GM18508 (cell line): ENCODE measurements at regions not wholly inside any gene's neighbourhood (a gene's known extent, or its start where the extent isn't known, plus 50 kb on each side); places are given as distances from the start of the nearest gene placed in this dataset.

Experiments used
- ATAC-seq: cut with Tn5 transposase; IDR thresholded peaks from one replicate; pipeline ENCODE4 v1.9.1; 2021; ENCODE audit warnings: moderate number of reproducible peaks; ENCODE audit not compliant: insufficient read depth, unreplicated experiment

DNA sequence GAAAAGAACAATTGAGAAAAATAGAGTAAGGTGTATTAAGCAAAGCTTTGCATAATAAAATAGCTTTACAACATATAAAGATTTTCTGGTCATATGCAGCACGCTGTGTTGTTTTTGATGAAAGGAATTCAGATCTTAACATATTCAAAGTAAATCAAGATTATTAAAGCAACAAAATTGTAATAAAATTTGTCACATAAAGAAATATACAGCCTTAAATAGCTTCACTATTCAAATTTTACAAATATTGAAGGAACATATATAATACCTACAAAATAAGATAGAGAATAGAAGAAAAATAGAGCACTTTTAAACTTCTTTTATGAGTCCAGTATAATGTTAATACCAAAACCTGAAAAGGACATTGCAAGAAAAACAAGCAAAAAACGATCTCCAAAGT lies 749.1 kb upstream of the POT1 start:
- ATAC-seq = no peak

DNA sequence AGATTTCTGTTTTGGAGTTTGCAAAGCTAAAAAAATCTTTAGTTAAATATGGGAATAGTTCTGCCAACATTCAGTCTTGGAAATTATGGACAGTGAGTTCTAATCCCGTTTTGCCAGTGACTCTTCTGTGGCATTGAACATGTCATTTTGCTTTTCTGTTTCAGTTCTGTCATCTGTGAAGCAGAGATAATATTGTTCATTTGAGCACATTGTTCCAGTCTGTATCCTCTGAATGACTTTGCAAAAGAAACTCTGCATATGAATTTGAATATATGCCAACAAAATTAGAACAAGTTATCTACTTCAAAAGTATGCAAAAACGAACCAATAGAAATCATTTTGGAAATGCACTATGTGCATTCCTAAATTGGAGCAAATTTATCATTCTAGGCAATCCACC lies 746.0 kb upstream of the POT1 start:
- no peak for ATAC-seq

DNA sequence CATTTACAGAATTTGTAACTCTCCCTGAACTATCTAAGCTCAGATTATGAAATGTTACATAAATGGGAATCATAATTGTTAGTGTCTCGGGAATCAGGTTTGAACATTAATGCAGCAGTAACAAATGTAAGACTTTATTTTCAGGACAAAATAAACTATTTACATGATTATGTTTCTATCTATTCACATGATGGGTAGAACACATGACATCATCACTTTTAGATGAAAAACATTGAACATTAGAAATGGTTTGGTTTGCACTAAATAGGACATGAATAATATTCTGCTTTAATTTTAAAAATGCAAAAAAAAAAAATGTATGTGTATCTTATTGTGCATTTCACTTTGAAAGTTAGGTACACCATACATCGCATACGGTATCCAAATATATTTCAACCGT lies 745.5 kb upstream of the POT1 start:
- ATAC-seq = no peak

DNA sequence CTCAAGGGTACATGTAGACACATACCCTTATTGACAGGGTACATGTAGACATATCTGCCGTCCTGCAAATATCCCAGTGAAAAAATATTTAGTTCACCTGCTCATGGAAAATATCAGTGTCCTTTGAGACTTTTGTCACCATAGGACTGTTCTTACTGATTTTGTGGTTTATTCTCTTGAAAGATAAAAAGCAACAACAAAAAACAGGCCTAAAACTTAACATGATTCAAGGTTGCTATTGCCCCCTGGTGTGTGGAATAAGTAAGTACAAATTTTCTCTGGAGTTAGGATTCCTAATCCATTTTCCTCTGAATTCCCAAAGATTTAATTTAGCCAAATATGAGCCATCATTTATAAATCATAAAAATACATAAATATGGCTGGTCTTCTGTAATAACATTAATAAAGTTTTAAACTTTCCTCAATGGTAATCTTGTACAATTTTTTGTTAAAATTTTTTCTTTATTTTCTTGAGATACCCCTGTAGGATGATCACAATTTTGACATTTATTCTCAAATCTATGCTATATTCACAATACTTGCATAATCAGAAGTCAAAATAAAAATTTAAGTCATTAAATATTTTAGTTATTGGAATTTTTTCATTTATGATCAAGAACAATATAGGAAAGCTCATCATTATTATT lies 741.4 kb upstream of the POT1 start:
- no peak for ATAC-seq

DNA sequence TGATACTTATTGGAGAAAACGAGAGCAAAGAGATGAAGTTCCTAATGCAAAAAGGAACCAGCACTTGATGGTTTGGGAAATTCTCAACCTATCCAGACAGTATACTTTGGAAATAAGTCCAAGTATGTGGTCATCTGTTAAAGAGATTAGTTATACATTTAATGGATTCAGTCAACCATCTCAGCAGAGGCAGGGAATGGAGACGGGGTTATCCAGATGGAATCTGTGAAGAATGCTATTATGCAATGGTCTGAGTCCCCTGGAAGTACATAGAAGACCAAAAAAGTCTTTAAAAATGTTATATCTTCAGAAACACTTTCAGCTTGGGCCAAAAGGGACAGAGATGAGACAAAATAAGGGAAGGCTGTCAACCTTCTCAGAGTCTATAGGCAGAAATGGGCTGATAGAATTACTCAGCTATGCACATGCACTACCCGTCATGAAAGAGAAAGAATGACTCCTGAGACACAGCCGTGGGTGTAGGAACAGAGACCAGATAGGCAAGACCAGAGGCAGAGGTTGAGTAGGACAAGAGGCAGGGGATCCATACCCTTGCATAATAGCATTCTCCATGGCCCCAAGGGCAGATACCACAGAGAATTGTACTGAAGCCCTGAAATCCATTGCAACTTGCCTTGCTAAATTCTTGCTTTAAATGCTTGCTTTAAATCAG lies 738.8 kb upstream of the POT1 start:
- no peak for ATAC-seq

DNA sequence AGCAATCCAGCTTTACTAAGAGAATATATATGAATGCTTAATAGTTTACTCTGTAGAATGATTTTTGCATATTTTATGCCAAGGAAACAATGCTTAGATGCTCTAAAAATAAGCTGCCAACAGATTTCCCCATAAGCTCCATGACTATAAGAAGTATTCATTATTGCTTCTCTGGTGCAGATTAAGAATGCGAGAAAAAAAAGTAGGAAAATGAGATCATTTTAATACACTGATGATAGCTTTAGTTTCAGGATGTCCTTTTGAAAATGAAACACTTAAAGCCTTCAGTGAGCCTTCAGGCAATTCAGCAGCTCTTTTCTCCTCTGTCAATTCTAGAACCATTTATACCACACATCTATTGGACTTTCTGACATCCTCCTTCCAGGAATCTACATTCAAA lies 735.0 kb upstream of the POT1 start:
- no peak for ATAC-seq

DNA sequence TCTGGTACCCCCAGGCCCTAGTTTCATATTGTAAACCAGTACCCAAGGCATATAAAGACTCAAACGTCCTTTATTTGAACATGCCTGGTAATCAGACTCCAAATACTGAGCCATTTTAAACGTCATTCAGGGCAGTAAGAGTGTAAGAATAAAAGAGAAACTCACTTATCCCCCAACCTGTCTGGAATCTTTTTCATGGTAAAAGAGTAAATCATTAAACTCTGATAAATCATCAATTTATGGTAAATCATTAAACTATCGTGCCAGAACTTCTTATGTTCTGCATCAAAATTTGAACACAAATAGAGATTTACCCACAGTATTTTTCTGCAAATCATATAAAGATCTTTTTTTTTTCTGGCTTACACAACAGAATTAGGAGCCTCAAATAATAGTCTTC lies 734.3 kb upstream of the POT1 start:
- no peak for ATAC-seq

DNA sequence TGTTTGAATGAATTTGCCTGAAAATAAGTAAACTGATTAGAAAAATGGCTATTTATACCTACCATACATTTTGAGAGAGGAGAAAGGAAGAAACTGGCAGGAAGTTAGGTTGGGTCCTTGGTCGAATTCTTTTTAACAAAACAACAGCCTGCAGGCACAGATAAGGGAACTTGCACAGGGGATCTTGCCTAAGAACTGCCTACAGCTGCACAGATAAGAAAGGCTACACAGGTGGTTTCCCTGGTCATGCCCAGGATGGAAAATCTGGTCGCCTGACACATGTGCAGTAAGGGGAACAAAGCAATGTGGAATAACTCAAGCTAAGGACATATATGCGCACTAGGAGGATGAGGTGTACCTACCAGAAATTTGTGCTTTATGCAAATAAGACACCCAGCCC lies 732.1 kb upstream of the POT1 start:
- ATAC-seq = no peak

DNA sequence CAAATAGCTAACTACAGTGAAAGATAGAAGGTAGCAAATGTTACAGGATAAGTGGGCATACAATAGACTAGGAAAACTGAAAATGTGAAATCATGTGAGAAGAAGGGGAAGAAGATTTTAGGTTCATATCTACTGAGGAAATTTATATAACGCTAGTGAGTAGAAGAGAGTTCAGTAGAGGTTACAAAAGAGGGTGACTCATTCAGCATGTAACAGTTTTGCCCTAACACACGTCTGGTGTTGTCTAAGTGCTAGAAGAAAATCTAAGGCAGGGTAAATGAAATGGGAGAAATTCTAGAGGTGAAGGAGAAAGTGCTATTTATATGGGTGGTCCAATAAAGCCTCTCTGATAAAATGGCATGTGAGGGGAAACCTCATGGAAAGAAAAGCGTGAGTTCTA lies 731.4 kb upstream of the POT1 start:
- ATAC-seq = no peak

DNA sequence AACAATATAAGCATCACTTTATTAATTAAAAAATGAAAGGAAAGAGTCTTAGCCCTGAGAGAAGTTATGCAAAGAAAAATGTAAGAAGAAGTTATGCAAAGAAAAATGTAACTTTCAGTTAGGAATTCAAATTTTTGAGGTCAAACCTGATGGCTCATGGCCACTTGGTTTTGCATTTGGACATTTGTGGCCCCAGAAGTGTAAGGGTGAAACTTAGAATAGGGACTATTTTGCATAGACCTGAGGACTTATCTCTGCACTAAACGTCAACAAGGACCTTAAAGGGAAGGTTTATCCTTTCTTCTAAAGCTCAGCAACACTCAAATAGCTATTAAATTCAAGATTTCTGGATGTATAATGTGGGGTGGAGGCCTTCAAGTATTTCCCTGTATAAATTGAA lies 724.5 kb upstream of the POT1 start:
- ATAC-seq = no peak

DNA sequence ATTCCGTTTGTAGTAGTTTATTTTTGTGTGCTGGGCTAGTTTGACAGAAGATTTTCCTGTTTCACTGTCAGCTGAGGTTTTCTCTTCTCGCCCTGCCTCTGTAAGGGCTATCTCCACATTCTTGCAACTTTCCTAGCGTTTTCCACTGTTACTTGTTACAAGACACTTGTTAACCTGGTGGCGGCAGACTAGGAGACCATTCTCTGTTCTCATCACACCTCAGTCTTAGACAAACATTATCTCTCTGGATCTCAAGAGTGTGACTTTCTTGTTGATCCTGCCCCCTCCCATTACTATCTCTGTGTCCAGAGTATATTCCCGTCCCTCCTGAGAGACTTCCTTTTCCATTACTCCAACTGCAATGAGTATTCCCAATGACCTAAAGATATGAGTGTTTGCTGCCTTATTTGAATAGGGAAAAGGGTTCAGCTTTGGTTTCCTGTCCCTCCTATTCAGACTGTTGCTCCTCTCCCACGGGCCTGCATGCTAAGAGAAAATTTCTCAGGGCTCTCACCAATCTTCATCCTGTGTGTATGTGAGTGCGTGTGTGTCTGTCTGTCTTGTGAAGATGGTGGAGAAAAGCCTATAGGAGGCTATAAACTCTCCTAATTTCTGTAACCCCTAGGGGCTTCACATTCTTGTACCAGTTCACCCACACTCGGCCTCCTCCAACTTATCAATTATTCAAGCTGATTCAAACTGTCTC lies 722.4 kb upstream of the POT1 start:
- no peak for ATAC-seq

DNA sequence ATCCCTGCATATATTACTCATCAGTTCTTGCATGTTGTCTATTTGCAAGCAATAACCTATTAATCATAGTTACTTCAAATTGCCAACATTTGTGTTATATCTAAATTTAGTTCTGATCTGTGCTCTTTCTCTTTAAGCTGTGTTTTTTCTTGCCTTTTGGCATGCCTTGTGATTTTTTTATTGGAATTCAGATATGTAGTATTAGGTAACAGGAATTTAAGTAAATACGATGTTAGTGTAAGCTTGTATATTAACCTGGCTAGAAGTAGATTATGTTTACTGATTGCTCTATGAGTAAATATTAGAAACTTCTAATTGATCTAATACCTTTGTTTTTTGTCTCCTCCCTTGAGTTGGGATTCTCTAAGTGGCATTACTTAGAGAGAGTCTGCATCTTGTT lies 718.9 kb upstream of the POT1 start:
- no peak for ATAC-seq

DNA sequence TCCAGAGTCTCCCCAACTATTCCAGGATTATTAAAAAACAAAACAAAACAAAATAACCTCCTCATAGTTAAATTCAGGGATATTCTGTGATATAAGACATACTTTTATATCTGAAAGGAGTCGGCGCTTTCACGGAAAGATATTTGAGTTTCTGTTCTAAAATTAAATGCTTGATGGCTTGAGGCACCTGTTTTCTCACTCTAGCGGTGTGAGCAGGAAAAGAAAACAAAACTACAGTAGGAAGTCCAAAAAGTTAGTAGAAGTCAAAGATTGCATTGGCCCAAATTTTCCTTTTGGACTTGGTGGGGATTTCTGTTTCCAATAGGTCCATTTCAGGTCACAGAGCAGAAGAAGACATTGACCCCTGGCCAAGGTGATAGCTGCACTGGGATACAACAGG lies 716.1 kb upstream of the POT1 start:
- no peak for ATAC-seq

DNA sequence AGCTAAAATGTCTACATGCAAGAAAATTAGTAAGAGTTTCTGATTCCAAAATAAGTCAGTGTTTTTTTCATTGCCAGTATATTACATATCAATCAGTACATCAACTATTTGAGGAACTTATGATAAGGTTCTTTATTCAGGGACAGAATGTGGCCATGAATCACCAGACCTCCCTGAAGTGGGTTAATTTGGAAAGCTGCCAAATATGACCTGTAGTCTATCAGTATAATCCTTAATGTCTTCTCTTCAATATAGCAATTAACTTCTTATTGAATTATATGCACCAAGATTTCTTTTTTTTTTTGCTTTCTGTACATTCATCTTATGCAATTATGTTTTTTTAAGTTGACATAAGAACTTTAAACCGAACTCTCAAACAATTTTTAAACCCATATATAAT lies 714.5 kb upstream of the POT1 start:
- ATAC-seq = no peak

DNA sequence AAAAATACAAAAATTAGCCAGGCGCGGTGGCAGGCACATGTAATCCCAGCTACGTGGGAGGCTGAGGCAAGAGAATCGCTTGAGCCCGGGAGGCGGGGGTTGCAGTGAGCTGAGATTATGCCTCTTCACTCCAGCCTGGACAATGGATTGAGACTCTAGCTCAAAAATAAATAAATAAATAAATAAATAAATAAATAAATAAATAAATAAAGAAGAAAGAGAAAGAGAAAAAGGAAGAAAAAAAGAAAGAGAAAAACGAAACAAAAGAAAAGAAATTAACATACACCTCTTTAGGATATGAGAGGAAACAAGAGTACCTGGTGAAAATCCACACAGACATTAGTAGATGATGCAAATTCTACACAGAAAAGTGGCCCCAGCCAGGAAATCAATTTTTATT lies 713.7 kb upstream of the POT1 start:
- ATAC-seq = no peak

DNA sequence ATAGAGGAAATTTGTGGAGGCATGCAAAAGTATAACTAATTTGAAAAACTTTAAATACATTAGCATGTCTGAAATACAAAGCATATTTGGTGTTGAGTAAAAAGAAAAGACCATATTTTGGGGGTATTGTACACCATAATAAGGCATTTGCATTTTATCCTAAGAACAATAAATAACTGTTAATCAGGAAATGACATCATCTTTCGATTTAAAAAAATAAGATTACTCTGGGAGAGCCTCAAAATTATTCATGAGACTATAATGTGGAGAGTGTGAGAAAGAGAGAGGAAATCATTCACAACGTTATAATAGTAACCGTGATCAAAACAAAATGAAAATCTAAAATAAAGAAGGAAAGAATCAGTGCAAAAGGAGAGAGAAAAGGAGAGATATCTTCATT lies 712.3 kb upstream of the POT1 start:
- ATAC-seq = no peak

DNA sequence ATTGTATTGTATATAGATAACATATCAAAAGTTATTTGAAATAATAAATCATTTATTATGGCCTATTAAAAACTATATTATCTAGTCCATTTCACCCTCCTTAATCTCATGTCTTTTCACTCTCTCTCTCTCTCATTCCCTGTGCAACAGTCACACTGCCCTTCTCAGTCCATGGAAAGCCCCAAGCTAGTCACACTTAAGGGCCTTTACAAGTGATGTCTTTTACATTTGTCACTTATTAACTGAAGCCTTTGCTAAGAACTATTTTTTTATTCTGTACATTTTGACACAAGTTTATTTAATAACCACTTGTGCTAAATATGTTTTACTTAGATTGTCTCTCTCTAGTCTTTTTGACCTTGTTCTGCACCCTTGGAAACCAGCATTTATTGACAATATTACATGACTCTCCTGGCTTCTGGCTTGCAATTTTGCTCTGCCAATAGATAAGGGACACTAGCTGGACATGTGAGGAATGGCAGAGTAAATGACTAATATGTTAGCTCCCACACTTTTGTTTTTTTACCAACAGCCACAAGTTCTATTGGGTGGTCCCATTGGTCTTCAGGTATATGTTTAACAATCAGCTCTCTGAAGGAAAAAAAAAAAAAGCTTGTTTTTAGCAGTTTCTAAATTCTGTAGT lies 706.8 kb upstream of the POT1 start:
- no peak for ATAC-seq

DNA sequence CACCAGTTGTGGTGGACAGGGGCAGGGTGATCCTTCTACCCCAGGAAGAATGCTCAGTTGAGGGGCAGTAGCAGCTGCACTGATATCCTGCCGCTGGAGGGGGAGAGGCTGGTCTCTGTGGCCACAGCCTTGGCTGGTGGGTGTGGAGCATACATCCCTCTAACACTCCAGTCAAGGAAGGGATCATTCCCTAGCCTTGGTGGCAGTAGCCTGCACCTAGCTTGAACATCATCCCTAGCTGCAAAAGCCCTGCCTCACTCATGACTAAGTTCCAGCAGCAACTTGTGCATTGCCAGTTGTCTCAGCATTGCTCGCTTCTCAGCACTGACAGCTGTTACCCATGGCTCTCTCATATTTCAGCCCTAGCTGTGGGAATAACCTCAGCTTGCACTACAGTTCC lies 688.9 kb upstream of the POT1 start:
- no peak for ATAC-seq

DNA sequence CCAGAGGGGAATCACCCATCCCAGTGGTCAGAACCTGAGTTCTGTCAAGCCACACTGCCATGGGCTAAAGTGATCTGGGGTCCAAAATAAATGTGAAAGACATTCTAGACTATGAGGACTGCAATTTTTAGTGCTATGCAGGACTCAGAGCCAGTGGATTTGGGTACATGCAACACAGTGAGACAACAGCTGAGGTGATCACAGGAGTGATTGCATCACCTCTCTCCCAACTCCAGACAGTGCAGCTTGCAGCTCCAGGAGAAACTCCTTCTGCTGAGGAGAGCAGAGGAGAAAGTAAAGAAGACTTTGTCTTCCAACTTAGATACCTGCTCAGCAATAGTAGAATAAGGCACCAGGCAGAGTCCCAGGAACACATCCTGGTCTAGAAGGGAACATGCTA lies 682.0 kb upstream of the POT1 start:
- no peak for ATAC-seq

DNA sequence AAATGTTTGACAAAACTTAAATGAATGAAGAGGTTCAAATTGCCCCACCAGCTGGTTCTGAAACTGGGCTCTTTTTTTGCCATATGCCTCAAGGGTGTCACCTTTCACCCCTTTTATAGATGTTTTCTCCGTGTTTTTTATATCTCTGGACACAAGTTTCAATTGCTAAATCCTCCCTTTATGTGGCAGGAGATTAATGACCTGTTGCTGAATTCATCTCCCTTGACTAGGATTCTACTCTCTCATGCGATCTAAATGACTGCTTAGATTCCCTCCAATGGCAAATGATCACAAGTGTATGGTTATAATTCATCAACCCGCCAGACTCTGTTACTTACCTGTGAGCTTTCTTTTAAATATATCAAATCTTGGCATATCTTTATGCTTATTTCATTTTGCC lies 677.0 kb upstream of the POT1 start:
- no peak for ATAC-seq

DNA sequence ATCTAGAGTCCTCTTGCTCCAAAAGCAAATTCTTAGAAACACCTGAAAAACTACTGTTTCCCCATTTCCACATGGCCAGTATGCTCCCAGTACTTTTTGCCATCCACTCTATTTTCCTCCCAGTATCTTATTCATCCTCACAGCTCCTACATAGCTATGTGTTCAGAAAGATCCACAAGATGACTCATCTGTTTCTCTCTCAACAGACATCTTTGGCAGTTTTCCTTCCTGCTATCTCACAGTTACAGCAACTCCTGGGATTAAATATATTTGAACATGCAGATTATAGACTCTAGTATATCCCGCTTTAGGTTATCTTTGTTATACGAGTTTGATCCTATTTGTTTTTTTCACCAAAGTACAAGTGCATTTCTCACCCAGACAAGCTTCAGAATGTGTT lies 675.6 kb upstream of the POT1 start:
- no peak for ATAC-seq
